AG10803 (cell line): ENCODE measurements at regions not wholly inside any gene's neighbourhood (a gene's known extent, or its start where the extent isn't known, plus 50 kb on each side); places are given as distances from the start of the nearest gene placed in this dataset.
"Not testable (repeated sequence)": the region's sequence is repeated elsewhere in the genome, so short reads cannot be mapped to it uniquely, and the experiment has no call there.

Source experiments
- DNase-seq: peaks from one replicate; pipeline ENCODE4 v3.0.0; 2010; ENCODE audit warnings: low read depth
- H3K4me3 ChIP-seq: 2 replicates; pipeline ENCODE4 v1.5.1; 2011; ENCODE audit warnings: mild to moderate bottlenecking, low read length, control low read depth
- CTCF ChIP-seq: conservative IDR thresholded peaks from 2 replicates; pipeline ENCODE4 v1.5.1; 2011; ENCODE audit warnings: mild to moderate bottlenecking, low read length, control low read depth, inconsistent platforms

GRCh38 chr22:47354668-47355387 lies 592.4 kb downstream of the TBC1D22A start:
- no peak for DNase-seq
- no peak overlapping the region for H3K4me3 ChIP-seq
- TF ChIP-seq CTCF: no peak

- no peak for DNase-seq
- no peak for TF ChIP-seq CTCF
- no peak overlapping the region for H3K4me3 ChIP-seq
These were observed 590.7 kb downstream of the TBC1D22A start for GRCh38 chr22:47352920-47353700.

- H3K4me3 ChIP-seq: no peak overlapping the region
- no peak for TF ChIP-seq CTCF
- DNase-seq: no peak
These were observed 589.6 kb downstream of the TBC1D22A start for GRCh38 chr22:47351836-47352579.

- not testable (repeated sequence) for DNase-seq, H3K4me3 ChIP-seq
These were observed 583.8 kb downstream of the TBC1D22A start for GRCh38 chr22:47346287-47346686.

GRCh38 chr22:47345025-47345424 lies 582.6 kb downstream of the TBC1D22A start:
- DNase-seq: no peak
- no peak overlapping the region for H3K4me3 ChIP-seq
- no peak for TF ChIP-seq CTCF

GRCh38 chr22:47344414-47344813 lies 582.0 kb downstream of the TBC1D22A start:
- H3K4me3 ChIP-seq: no peak overlapping the region
- TF ChIP-seq CTCF: no peak
- no peak for DNase-seq

- no peak for TF ChIP-seq CTCF
- no peak for DNase-seq
- H3K4me3 ChIP-seq: no peak overlapping the region
These were observed 581.2 kb downstream of the TBC1D22A start for GRCh38 chr22:47343611-47344010.
